ENCODE measurements at regions not wholly inside any gene's neighbourhood (a gene's known extent, or its start where the extent isn't known, plus 50 kb on each side); places are given as distances from the start of the nearest gene placed in this dataset.

DNA sequence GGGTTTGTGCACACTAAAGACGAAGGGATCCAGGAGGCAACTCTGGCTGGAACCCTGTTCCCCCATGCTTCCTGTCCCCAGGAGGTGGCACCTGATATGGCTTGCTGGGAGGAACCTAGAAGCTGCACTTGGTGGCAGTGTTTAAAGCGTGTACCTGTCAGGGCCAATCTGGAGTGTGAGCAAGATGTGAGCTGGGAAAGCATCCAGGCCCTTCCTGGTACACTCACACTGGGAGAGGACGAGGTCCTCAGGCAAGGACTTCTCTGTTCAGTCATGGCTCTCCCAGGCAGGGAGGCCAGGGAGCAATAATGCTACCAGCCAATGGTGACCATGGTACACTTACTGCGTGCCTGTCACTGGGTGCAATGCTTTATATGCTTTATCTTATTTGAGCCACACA is 130.7 kb upstream of the NECTIN1 start:
- DNase-seq = no peak
- no peaks in the 10 kb centered on the region for H3K9me3 ChIP-seq (ENCODE audit: control insufficient read depth, low read length, poor library complexity, severe bottlenecking)
- Mint-ChIP-seq H3K4me3 (no peak overlapping the region), H3K27ac (no peak overlapping the region), H3K4me1 (peaks cover 2% of the 10 kb centered on the region), H3K27me3 (peaks cover 53% of the 10 kb centered on the region), H3K36me3 (ENCODE audit: low read depth) (no peaks in the 10 kb centered on the region)
- no peak for ATAC-seq

DNA sequence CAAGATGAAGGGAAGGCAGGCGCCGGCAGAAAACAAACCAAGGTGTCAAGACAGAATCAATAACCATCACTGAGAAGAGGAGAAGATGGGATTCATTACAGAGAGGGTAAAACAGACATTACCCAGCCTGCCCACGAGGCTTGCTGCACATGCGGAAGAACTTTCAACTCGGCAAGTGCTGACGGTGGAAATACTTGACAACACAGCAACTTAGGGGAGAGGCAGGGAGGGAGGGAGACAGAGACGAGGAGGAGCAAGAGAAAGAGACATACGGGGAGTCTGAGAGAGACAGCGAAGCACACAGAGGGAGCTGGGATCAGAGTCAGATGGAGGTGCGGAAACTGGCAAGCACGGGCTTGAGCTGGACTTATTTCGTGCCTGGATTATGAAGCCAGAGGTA is 129.3 kb upstream of the NECTIN1 start:
- H3K9me3 ChIP-seq (ENCODE audit: control insufficient read depth, low read length, poor library complexity, severe bottlenecking) = no peaks in the 10 kb centered on the region
- no peak for ATAC-seq
- H3K4me1 Mint-ChIP-seq = peaks cover 5% of the 10 kb centered on the region
- H3K36me3 Mint-ChIP-seq (ENCODE audit: low read depth) = no peaks in the 10 kb centered on the region
- H3K4me3 Mint-ChIP-seq = no peak overlapping the region
- DNase-seq = no peak
- peaks cover 66% of the 10 kb centered on the region for H3K27me3 Mint-ChIP-seq
- no peak overlapping the region for H3K27ac Mint-ChIP-seq

DNA sequence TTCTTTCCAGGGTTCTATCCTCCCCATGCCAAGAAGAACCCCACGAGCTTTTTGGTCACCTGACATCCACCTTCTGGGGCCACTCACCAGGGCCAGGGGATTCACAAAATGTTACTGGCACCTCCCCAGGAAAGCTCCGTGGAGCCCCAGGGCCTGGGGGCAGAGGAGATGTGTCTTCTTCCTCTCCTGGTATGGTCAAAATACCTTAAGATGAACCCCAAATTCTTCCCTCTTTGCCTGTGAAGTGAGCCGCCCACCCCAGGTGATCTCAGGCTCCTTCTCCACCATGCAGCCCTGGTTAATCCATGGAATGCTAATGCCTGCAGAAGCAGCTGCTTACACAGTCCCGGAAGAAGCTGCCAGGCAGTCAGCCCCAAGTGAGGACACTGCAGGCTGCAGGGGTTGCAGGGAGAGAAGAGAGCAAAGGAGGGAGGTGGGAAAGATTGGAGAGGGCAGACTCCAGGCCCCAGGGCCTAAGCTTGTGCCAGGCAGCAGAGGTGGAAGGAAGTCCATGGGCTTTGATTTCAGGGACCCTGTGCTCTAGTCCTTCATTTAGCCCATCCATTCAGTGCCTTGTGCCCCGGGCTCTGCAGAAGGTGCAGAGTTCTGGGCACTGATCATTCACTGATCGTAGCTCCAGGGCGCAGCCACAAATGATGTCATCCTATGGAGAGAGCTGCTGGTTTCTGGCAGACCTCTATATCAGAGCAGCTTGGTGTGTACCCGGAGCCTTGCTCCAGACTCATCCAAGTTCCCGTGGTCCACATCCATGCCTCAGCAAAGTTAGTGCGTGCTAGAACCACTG is 127.9 kb upstream of the NECTIN1 start:
- H3K27me3 Mint-ChIP-seq = peaks cover 66% of the 10 kb centered on the region
- H3K27ac Mint-ChIP-seq = no peak overlapping the region
- no peak for ATAC-seq
- no peaks in the 10 kb centered on the region for H3K9me3 ChIP-seq (ENCODE audit: control insufficient read depth, low read length, poor library complexity, severe bottlenecking)
- no peaks in the 10 kb centered on the region for H3K36me3 Mint-ChIP-seq (ENCODE audit: low read depth)
- no peak overlapping the region for H3K4me3 Mint-ChIP-seq
- peaks cover 5% of the 10 kb centered on the region for H3K4me1 Mint-ChIP-seq
- no peak for DNase-seq

DNA sequence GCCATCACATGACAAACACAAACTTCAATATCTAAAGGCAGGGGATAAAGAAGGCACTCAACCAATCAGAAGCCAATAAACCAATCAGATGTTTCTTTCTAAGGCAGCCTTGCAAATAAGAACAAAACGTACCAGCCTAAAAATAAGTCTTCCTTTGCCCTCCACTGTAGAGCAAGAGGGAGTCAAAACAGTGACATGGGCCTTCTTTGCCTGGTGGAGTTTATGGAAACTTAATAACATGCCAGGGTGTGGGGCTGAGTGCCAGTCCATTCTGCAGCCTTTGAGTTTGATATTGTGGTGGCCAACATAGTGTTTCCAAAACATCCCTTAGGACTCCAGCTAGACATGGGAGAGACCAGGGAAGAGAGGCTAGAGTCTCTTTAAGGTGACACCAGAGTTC is 126.1 kb upstream of the NECTIN1 start:
- Mint-ChIP-seq H3K4me1 (peaks cover 7% of the 10 kb centered on the region), H3K36me3 (ENCODE audit: low read depth) (no peaks in the 10 kb centered on the region), H3K27ac (no peak overlapping the region), H3K4me3 (no peak overlapping the region), H3K27me3 (peaks cover 56% of the 10 kb centered on the region)
- no peak for DNase-seq
- no peak for ATAC-seq
- no peaks in the 10 kb centered on the region for H3K9me3 ChIP-seq (ENCODE audit: control insufficient read depth, low read length, poor library complexity, severe bottlenecking)

DNA sequence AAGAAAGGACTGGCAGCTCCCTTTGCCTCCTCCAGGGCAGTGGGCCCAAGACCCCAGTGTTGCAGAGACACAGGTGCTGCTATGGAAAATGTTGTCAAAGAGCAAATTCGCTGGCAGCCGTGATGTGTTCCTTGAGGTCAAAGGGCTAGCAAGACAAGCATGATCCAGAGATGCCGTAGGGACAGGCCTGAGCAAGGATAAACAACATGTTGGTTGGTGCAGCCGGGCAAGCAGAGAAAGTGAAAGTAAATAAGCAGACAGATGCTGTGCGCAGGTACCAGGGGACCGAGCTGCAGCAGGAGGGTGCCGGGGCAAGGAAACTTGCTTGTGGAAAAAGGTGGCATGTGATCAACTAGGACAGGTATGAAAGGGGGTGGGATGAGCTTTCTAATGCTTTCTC is 125.5 kb upstream of the NECTIN1 start:
- Mint-ChIP-seq H3K4me1 (peaks cover 8% of the 10 kb centered on the region), H3K27me3 (peaks cover 56% of the 10 kb centered on the region), H3K4me3 (no peak overlapping the region), H3K36me3 (ENCODE audit: low read depth) (no peaks in the 10 kb centered on the region), H3K27ac (no peak overlapping the region)
- DNase-seq = no peak
- ATAC-seq = no peak
- H3K9me3 ChIP-seq (ENCODE audit: control insufficient read depth, low read length, poor library complexity, severe bottlenecking) = no peaks in the 10 kb centered on the region

DNA sequence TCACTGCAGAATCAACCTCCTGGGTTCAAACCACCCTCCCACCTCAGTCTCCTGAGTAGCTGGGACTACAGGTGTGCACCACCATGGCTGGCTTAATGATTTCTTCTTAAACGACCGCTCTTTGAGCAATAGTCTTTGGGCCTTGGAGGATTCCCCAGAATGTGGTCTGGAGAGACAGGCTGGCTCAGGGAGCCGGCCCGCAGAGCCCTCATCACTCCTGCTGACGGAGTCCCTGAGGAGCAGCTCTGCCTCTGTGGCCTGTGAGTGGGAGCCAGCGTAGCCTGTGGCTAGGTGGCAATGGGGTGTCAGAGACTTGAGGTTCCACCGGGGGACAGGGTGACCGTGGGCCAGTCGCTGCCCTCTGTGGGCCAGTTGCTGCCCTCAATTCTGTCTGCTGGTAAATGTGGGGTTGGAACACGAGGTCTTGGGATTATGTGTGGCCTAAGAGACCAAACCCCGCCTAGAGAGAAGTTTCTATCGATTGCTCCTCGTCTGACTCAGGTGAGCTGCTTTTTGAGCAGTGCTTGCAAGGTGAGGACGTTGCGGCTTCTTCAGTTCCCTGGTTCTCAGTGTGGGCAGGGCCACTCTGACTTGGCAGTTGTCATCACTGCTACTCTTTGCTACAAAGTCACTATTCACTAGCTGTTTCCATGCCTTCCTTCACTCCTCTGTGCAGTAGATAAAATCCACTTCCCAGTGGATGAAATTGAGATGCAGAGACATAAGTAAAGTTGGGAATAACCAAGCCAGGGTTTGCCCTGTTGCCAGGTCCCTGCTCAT is 124.8 kb upstream of the NECTIN1 start:
- Mint-ChIP-seq H3K36me3 (ENCODE audit: low read depth) (no peaks in the 10 kb centered on the region), H3K27ac (no peak overlapping the region), H3K4me3 (no peak overlapping the region), H3K27me3 (peaks cover 50% of the 10 kb centered on the region), H3K4me1 (peaks cover 8% of the 10 kb centered on the region)
- H3K9me3 ChIP-seq (ENCODE audit: control insufficient read depth, low read length, poor library complexity, severe bottlenecking) = no peaks in the 10 kb centered on the region
- ATAC-seq (no peak), DNase-seq (no peak)

DNA sequence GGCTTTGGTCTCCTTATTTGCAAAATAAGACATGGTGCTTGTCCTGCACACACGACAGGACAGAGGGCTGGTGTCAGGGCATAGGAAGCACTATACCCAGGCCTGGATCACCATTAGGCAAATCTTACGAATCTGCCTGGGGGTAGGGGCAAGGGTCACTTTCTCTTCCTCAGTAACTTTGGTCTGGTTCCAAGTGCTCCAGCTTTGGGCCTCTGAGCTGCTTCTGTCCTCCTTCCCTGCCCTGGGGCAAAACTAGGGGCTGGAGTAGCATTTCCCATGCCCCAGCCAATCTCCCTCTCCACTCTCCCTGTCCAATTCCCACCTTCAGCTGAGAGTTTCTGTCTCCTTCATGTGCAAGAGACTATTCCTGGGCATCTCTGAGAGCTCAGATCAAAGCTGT is 123.7 kb upstream of the NECTIN1 start:
- Mint-ChIP-seq H3K4me3 (no peak overlapping the region), H3K27ac (no peak overlapping the region), H3K36me3 (ENCODE audit: low read depth) (no peaks in the 10 kb centered on the region), H3K4me1 (peaks cover 8% of the 10 kb centered on the region), H3K27me3 (peaks cover 40% of the 10 kb centered on the region)
- H3K9me3 ChIP-seq (ENCODE audit: control insufficient read depth, low read length, poor library complexity, severe bottlenecking) = no peaks in the 10 kb centered on the region
- ATAC-seq (no peak), DNase-seq (no peak)

DNA sequence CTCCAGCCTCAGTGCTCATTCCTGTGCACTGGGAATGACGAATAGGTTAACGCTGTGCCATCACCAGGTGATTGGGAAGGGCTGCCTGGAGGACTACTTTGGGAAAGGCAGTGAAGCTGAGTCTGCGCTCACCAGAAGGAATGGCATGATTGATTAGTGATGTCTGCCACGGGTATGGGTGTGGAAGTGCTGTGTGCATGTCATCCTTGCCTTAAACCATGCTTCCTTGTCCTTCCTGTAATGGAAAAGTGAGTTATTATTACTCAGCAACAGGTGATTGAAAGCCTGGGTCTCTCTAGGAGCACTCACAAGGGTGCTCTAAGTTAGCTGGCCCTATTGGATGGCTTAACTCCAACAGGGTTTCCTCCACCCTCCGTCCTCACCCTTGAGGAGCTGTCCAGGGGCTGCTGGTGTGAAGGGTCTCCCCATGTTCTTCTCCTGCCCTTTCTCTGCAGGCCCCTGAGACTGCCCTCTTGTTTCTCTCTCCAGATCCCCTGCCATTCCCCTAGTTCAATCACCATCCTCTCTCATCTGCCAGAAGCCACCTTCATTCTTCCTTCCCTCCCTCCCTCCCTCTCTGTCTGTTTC is 121.9 kb upstream of the NECTIN1 start:
- H3K9me3 ChIP-seq (ENCODE audit: control insufficient read depth, low read length, poor library complexity, severe bottlenecking) = no peaks in the 10 kb centered on the region
- DNase-seq (no peak), ATAC-seq (no peak)
- Mint-ChIP-seq H3K27ac (no peak overlapping the region), H3K4me3 (no peak overlapping the region), H3K27me3 (peaks cover 27% of the 10 kb centered on the region), H3K36me3 (ENCODE audit: low read depth) (no peaks in the 10 kb centered on the region), H3K4me1 (peaks cover 6% of the 10 kb centered on the region)

DNA sequence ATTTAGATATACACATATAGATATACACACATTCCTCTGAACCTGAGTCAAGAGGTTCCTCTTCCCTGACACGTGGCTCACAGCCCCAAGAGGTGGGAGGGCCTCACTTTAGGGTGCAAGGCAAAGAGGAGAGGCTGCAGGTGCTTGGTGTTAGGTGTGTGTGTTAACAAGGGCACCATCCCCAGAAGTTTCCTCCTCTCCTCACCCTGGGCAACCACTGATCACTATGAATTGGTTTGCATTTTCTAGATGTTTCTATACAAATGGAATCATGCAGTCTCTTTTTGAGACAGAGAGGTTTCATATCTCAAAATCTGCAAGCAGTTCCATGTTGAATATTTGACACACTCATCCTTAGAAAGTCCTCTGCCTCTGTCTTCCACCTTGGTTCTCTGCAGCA is 120.9 kb upstream of the NECTIN1 start:
- H3K4me1 Mint-ChIP-seq = peaks cover 6% of the 10 kb centered on the region
- no peak overlapping the region for H3K4me3 Mint-ChIP-seq
- H3K9me3 ChIP-seq (ENCODE audit: control insufficient read depth, low read length, poor library complexity, severe bottlenecking) = no peaks in the 10 kb centered on the region
- H3K27ac Mint-ChIP-seq = no peak overlapping the region
- ATAC-seq = no peak
- H3K27me3 Mint-ChIP-seq = peaks cover 30% of the 10 kb centered on the region
- no peak for DNase-seq
- no peaks in the 10 kb centered on the region for H3K36me3 Mint-ChIP-seq (ENCODE audit: low read depth)

DNA sequence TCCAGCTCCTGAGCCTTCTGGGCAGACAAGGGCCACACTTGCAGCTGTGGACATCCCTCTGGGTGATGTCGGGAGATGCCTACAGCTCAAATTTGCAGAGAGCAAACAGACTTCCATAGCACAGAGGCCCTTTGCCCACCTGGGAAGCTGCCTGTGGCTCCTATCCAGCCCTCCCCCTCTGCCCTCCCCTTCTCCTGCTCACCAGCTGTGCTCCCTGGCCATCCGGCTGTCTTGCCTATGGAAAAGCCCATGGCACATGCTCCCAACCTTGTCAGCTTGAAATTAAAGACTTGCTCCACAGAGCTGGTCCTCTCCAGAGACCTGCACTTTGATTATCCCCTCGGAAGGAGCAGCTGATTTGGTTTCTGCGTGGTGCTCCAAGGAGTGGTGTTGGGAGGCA is 118.9 kb upstream of the NECTIN1 start:
- ATAC-seq (no peak), DNase-seq (no peak)
- Mint-ChIP-seq H3K27me3 (peaks cover 28% of the 10 kb centered on the region), H3K4me1 (peaks cover 3% of the 10 kb centered on the region), H3K27ac (no peak overlapping the region), H3K36me3 (ENCODE audit: low read depth) (no peaks in the 10 kb centered on the region), H3K4me3 (no peak overlapping the region)
- H3K9me3 ChIP-seq (ENCODE audit: control insufficient read depth, low read length, poor library complexity, severe bottlenecking) = no peaks in the 10 kb centered on the region

DNA sequence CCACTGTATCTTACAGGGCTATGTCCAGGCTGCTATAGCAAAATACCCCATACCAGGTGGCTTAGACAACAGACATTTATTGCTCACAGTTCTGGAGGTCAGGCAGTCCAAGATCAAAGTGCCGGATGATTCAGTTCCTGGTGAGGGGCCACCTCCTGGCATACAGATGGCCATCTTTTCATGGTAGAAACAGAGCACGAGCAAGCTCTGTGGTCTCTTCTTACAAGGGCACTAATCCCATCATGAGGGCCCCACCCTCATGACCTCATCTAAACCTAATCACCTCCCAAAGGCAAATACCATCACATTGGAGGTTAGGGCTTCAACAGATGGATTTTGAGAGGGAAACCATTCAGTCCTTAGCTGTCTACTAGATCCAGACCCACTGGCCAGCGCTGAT is 117.4 kb upstream of the NECTIN1 start:
- H3K4me1 Mint-ChIP-seq = peaks cover 3% of the 10 kb centered on the region

DNA sequence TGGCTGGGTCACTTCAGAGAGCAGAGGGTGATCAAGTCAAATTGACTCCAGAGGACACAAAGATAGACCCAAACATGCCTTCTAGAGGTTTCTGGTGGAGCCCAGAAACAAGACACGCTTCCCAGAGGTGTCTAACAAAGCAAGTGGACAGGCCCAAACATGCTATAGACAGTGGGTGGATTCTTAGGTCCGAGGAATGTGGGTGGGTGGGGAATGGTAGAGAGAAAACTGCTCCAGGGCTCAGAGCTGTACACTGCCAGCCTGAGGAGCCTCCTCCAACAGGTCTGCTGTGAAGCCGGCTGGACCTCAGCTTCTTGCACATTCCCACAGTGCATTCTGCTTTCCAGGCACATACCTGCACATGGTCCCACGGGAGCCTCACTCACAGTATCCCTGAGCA is 116.8 kb upstream of the NECTIN1 start:
- no peak overlapping the region for H3K4me3 Mint-ChIP-seq
- ATAC-seq = no peak
- no peak overlapping the region for H3K27ac Mint-ChIP-seq
- no peaks in the 10 kb centered on the region for H3K36me3 Mint-ChIP-seq (ENCODE audit: low read depth)
- peaks cover 44% of the 10 kb centered on the region for H3K27me3 Mint-ChIP-seq
- peaks cover 3% of the 10 kb centered on the region for H3K4me1 Mint-ChIP-seq
- H3K9me3 ChIP-seq (ENCODE audit: control insufficient read depth, low read length, poor library complexity, severe bottlenecking) = no peaks in the 10 kb centered on the region
- no peak for DNase-seq

More for the DNA sequence above, 117.4 kb upstream of the NECTIN1 start:
- H3K9me3 ChIP-seq (ENCODE audit: control insufficient read depth, low read length, poor library complexity, severe bottlenecking) = no peaks in the 10 kb centered on the region
- Mint-ChIP-seq H3K27ac (no peak overlapping the region), H3K27me3 (peaks cover 42% of the 10 kb centered on the region), H3K36me3 (ENCODE audit: low read depth) (no peaks in the 10 kb centered on the region), H3K4me3 (no peak overlapping the region)
- DNase-seq (no peak), ATAC-seq (no peak)

DNA sequence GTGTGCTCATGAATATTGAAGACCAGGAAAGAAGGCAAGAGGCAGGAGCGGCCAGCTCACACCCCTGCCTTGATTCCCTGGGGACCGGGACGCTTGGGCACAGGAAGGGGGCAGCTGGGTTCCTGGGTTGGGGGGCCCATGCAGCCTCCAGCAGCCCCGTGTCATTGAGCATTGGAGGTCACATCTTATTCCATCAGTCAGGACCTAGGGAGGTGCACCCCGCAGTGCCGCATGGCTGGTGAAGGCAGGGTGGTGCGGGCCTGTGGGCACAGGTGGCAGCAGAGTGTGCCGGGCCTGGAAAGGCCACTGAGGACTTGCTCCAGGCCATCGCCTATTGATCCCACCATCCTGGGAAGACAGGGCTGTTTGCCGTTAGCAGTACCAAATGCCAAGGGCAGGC is 116.3 kb upstream of the NECTIN1 start:
- H3K4me3 Mint-ChIP-seq = no peak overlapping the region
- H3K27ac Mint-ChIP-seq = no peak overlapping the region
- H3K9me3 ChIP-seq (ENCODE audit: control insufficient read depth, low read length, poor library complexity, severe bottlenecking) = no peaks in the 10 kb centered on the region
- peaks cover 3% of the 10 kb centered on the region for H3K4me1 Mint-ChIP-seq
- DNase-seq (no peak), ATAC-seq (no peak)
- H3K27me3 Mint-ChIP-seq = peaks cover 41% of the 10 kb centered on the region
- H3K36me3 Mint-ChIP-seq (ENCODE audit: low read depth) = no peaks in the 10 kb centered on the region

Measured in T-helper 17 cell (primary cell).